ENCODE measurements at regions not wholly inside any gene's neighbourhood (a gene's known extent, or its start where the extent isn't known, plus 50 kb on each side); places are given as distances from the start of the nearest gene placed in this dataset.

DNA sequence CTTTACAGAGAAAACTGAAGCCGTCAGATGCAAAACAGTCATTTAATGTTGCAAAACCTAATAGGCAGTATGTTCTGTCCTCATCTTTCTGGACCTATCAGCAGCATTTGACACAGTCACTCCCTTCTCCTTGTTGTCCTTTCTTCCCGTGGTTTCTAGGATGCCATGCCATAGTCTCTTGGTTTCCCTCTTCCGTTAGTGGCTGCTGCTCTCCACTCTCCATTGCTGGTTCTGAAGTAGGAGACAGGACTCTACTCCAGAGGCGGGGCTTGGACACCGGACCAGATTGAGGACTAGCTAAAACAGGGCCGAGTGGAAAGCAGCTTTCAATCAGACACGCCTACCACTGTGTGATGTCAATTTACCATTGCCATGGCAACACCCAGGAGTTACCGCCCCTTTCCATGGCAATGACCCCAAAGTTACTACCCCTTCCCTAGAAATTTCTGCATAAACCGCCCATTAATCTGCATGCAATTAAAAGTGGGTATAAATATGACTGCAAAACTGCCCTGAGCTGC lies 88.8 kb upstream of the CCDC160 start:
- DNase-seq, result no peak
- Histone ChIP-seq H3K9me2 (replicated peaks; ENCODE audit: low read length) (no peaks in the 10 kb centered on the region), H3K79me2 (ENCODE audit: low read length) (no peaks in the 10 kb centered on the region), H3K36me3 (ENCODE audit: low read depth, low read length) (no peaks in the 10 kb centered on the region), H3K4me1 (ENCODE audit: insufficient read depth, low read length) (no peaks in the 10 kb centered on the region), H2AFZ (ENCODE audit: low read length) (no peak overlapping the region), H3F3A (ENCODE audit: low read length, unreplicated experiment) (no peaks in the 10 kb centered on the region), H3K4me2 (ENCODE audit: low read length) (no peak overlapping the region; the same call in 1 of the 2 replicates), H4K20me1 (ENCODE audit: low read length) (no peaks in the 10 kb centered on the region), H3K27me3 (ENCODE audit: low read length) (no peaks in the 10 kb centered on the region), H3K4me3 (ENCODE audit: low read length) (no peak overlapping the region), H3K9ac (ENCODE audit: low read length) (no peak overlapping the region), H3K9me3 (ENCODE audit: low read length) (no peaks in the 10 kb centered on the region), H3K27ac (ENCODE audit: low read length) (no peak overlapping the region)
- ChIA-PET CTCF (no interaction called here), POLR2A (ENCODE audit: unreplicated experiment) (no interaction called here)
- no TSS peak for BruUV-seq (replicated peaks)
- no peak for TF ChIP-seq EZH2 (IDR thresholded peaks at IDR 0.05; ENCODE audit: low read length, unreplicated experiment)
- TF ChIP-seq EZH2phosphoT487 (IDR thresholded peaks at IDR 0.05; ENCODE audit: borderline replicate concordance, low read length), result no peak
- TF ChIP-seq, protein P1, sequence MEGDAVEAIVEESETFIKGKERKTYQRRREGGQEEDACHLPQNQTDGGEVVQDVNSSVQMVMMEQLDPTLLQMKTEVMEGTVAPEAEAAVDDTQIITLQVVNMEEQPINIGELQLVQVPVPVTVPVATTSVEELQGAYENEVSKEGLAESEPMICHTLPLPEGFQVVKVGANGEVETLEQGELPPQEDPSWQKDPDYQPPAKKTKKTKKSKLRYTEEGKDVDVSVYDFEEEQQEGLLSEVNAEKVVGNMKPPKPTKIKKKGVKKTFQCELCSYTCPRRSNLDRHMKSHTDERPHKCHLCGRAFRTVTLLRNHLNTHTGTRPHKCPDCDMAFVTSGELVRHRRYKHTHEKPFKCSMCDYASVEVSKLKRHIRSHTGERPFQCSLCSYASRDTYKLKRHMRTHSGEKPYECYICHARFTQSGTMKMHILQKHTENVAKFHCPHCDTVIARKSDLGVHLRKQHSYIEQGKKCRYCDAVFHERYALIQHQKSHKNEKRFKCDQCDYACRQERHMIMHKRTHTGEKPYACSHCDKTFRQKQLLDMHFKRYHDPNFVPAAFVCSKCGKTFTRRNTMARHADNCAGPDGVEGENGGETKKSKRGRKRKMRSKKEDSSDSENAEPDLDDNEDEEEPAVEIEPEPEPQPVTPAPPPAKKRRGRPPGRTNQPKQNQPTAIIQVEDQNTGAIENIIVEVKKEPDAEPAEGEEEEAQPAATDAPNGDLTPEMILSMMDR (conservative IDR thresholded peaks at IDR 0.05; ENCODE audit: low read depth, low read length), result no peak
- ATAC-seq, result no peak
- intact Hi-C loops (cut with micrococcal nuclease), result no loop called here

DNA sequence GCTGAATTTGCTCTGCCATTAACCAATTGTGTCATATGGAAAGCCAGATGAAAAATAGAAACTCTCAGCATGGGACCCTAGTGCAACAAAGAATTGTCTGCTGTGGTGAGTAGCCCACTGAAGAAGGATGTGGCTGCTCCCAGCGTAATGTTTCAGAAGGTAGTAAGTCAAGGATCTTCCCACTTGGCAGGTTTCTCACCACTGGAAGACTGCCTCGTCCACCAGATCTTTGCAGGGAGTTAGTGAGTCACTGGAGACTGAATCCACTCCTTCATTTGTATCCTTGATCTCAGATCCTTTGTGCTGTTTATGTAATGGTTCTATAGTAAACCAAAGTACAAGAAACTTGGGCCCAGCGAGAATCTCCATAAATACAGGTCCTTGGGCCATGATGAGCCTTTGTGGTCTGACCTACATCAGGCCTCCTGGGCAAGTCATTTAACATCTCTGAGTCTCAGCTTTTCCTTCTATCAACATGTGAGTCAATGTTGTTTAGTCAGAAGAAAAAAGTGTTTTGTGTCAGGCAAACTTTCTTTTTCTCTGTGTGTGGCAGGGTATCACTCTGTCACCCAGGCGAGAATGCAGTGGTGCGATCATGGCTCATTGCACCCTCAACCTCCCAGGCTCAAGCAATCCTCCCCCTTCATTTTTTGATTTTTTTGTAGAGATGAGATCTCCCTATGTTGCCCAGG lies 78.0 kb upstream of the CCDC160 start:
- DNase-seq (no peak), ATAC-seq (no peak)
- Histone ChIP-seq H3K9ac (ENCODE audit: low read length) (no peak overlapping the region), H3K36me3 (ENCODE audit: low read depth, low read length) (no peaks in the 10 kb centered on the region), H3K4me2 (ENCODE audit: low read length) (no peak overlapping the region), H4K20me1 (ENCODE audit: low read length) (no peaks in the 10 kb centered on the region), H3K4me1 (ENCODE audit: insufficient read depth, low read length) (no peaks in the 10 kb centered on the region), H3K79me2 (ENCODE audit: low read length) (no peaks in the 10 kb centered on the region), H3K4me3 (ENCODE audit: low read length) (no peak overlapping the region), H3K9me2 (replicated peaks; ENCODE audit: low read length) (no peaks in the 10 kb centered on the region), H2AFZ (ENCODE audit: low read length) (no peak overlapping the region), H3K27me3 (ENCODE audit: low read length) (no peaks in the 10 kb centered on the region), H3F3A (ENCODE audit: low read length, unreplicated experiment) (no peaks in the 10 kb centered on the region), H3K27ac (ENCODE audit: low read length) (no peak overlapping the region), H3K9me3 (ENCODE audit: low read length) (no peaks in the 10 kb centered on the region)
- ChIA-PET POLR2A (ENCODE audit: unreplicated experiment) (no interaction called here), CTCF (no interaction called here)
- intact Hi-C loops (cut with micrococcal nuclease), result no loop called here
- no TSS peak for BruUV-seq (replicated peaks)
- TF ChIP-seq, protein P1 (conservative IDR thresholded peaks at IDR 0.05; ENCODE audit: low read depth, low read length), result no peak
- TF ChIP-seq EZH2phosphoT487 (IDR thresholded peaks at IDR 0.05; ENCODE audit: borderline replicate concordance, low read length) (no peak), EZH2 (IDR thresholded peaks at IDR 0.05; ENCODE audit: low read length, unreplicated experiment) (no peak)

GRCh38 chrX:134161162-134161561 lies 75.8 kb upstream of the CCDC160 start:
- DNase-seq (no peak), ATAC-seq (no peak)
- no peak overlapping the region for H3K4me2 ChIP-seq (ENCODE audit: low read length)
- ChIA-PET POLR2A (ENCODE audit: unreplicated experiment) (no interaction called here), CTCF (no interaction called here)
- no peaks in the 10 kb centered on the region for H4K20me1 ChIP-seq (ENCODE audit: low read length)
- H3K9me3 ChIP-seq (ENCODE audit: low read length), result no peaks in the 10 kb centered on the region
- H2AFZ ChIP-seq (ENCODE audit: low read length), result no peak overlapping the region
- H3K9me2 ChIP-seq (replicated peaks; ENCODE audit: low read length), result no peaks in the 10 kb centered on the region
- H3K36me3 ChIP-seq (ENCODE audit: low read depth, low read length), result no peaks in the 10 kb centered on the region
- intact Hi-C loops (cut with micrococcal nuclease), result no loop called here
- TF ChIP-seq, protein P1 (conservative IDR thresholded peaks at IDR 0.05; ENCODE audit: low read depth, low read length), result no peak
- no peak for TF ChIP-seq EZH2phosphoT487 (IDR thresholded peaks at IDR 0.05; ENCODE audit: borderline replicate concordance, low read length)
- TF ChIP-seq EZH2 (IDR thresholded peaks at IDR 0.05; ENCODE audit: low read length, unreplicated experiment), result no peak
- no peaks in the 10 kb centered on the region for H3F3A ChIP-seq (ENCODE audit: low read length, unreplicated experiment)
- H3K4me3 ChIP-seq (ENCODE audit: low read length), result no peak overlapping the region
- no peak overlapping the region for H3K27ac ChIP-seq (ENCODE audit: low read length)
- H3K27me3 ChIP-seq (ENCODE audit: low read length), result peaks cover 10% of the 10 kb centered on the region
- no peaks in the 10 kb centered on the region for H3K4me1 ChIP-seq (ENCODE audit: insufficient read depth, low read length)
- H3K79me2 ChIP-seq (ENCODE audit: low read length), result no peaks in the 10 kb centered on the region
- BruUV-seq (replicated peaks), result no TSS peak
- H3K9ac ChIP-seq (ENCODE audit: low read length), result no peak overlapping the region
